ENCODE measurements at regions not wholly inside any gene's neighbourhood (a gene's known extent, or its start where the extent isn't known, plus 50 kb on each side); places are given as distances from the start of the nearest gene placed in this dataset.

- Mint-ChIP-seq H3K27me3 (ENCODE audit: low read depth) (no peaks in the 10 kb centered on the region), H3K4me1 (no peaks in the 10 kb centered on the region), H3K36me3 (ENCODE audit: low read depth) (no peaks in the 10 kb centered on the region), H3K4me3 (no peak overlapping the region), H3K27ac (ENCODE audit: unreplicated experiment) (no peak overlapping the region), H3K9me3 (no peaks in the 10 kb centered on the region)
- TF ChIP-seq CTCF (conservative IDR thresholded peaks at IDR 0.05), result no peak
- DNase-seq (ENCODE audit: low read depth, low spot score), result no peak
These were observed 316.7 kb downstream of the CHRM3 start for GRCh38 chr1:239703075-239703474.

- Mint-ChIP-seq H3K4me3 (no peak overlapping the region), H3K27me3 (ENCODE audit: low read depth) (no peaks in the 10 kb centered on the region), H3K4me1 (no peaks in the 10 kb centered on the region), H3K36me3 (ENCODE audit: low read depth) (no peaks in the 10 kb centered on the region), H3K27ac (ENCODE audit: unreplicated experiment) (no peak overlapping the region), H3K9me3 (no peaks in the 10 kb centered on the region)
- DNase-seq (ENCODE audit: low read depth, low spot score), result no peak
- TF ChIP-seq CTCF (conservative IDR thresholded peaks at IDR 0.05), result no peak
These were observed 320.0 kb downstream of the CHRM3 start for GRCh38 chr1:239706245-239706892.

- no peak for TF ChIP-seq CTCF (conservative IDR thresholded peaks at IDR 0.05)
- no peaks in the 10 kb centered on the region for H3K4me1 Mint-ChIP-seq
- no peaks in the 10 kb centered on the region for H3K27me3 Mint-ChIP-seq (ENCODE audit: low read depth)
- no peak overlapping the region for H3K4me3 Mint-ChIP-seq
- DNase-seq (ENCODE audit: low read depth, low spot score), result no peak
- H3K9me3 Mint-ChIP-seq, result no peaks in the 10 kb centered on the region
- no peak overlapping the region for H3K27ac Mint-ChIP-seq (ENCODE audit: unreplicated experiment)
- H3K36me3 Mint-ChIP-seq (ENCODE audit: low read depth), result no peaks in the 10 kb centered on the region
These were observed 321.2 kb downstream of the CHRM3 start for GRCh38 chr1:239707615-239708014.

GRCh38 chr1:239708622-239709021, 322.3 kb downstream of the CHRM3 start:
- no peak for TF ChIP-seq CTCF (conservative IDR thresholded peaks at IDR 0.05)
- H3K4me3 Mint-ChIP-seq, result no peak overlapping the region
- no peaks in the 10 kb centered on the region for H3K36me3 Mint-ChIP-seq (ENCODE audit: low read depth)
- DNase-seq (ENCODE audit: low read depth, low spot score), result no peak
- H3K27me3 Mint-ChIP-seq (ENCODE audit: low read depth), result no peaks in the 10 kb centered on the region
- H3K27ac Mint-ChIP-seq (ENCODE audit: unreplicated experiment), result no peak overlapping the region
- no peaks in the 10 kb centered on the region for H3K9me3 Mint-ChIP-seq
- no peaks in the 10 kb centered on the region for H3K4me1 Mint-ChIP-seq

- Mint-ChIP-seq H3K4me3 (no peak overlapping the region), H3K36me3 (ENCODE audit: low read depth) (no peaks in the 10 kb centered on the region), H3K27me3 (ENCODE audit: low read depth) (no peaks in the 10 kb centered on the region), H3K4me1 (no peaks in the 10 kb centered on the region), H3K9me3 (no peaks in the 10 kb centered on the region), H3K27ac (ENCODE audit: unreplicated experiment) (peak overlapping the region; percentile 65)
- TF ChIP-seq CTCF (conservative IDR thresholded peaks at IDR 0.05), result no peak
- no peak for DNase-seq (ENCODE audit: low read depth, low spot score)
These were observed 325.4 kb downstream of the CHRM3 start for GRCh38 chr1:239711768-239712167.
